ENCODE measurements at regions not wholly inside any gene's neighbourhood (a gene's known extent, or its start where the extent isn't known, plus 50 kb on each side); places are given as distances from the start of the nearest gene placed in this dataset.

DNA sequence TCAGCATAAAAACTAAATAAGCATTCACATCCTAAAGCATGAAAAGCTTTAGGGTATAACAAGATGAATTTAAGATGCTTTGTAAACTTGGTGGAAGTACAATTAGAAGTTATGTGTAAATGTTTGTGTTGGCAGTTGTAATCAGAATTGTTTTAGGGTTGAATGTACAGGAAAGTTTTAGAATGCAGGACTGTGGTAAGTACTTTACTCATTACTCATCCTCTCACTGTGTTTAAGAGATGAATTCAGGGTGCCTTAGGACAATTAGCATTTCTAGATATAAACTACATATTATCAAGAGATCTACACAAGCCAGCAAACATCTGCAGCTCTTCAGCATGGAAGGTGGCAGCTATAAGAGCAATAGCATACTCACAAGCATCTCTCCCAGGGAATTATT is 77.5 kb upstream of the ELOVL6 start (continued):
- TF ChIP-seq BCL3 (IDR thresholded peaks at IDR 0.05) (no peak), ZNF302 (CRISPR knock-in tag; IDR thresholded peaks at IDR 0.05) (no peak), KDM1A (IDR thresholded peaks at IDR 0.05; ENCODE audit: low read depth) (no peak), NR3C1 (IDR thresholded peaks at IDR 0.05) (no peak), ZC3H11A (IDR thresholded peaks at IDR 0.05) (no peak), ESRRA (IDR thresholded peaks at IDR 0.05; ENCODE audit: borderline replicate concordance, low read length) (no peak), SREBF2 (IDR thresholded peaks at IDR 0.05) (no peak), HOXA7 (CRISPR knock-in tag; IDR thresholded peaks at IDR 0.05) (no peak)

GRCh38 chr4:110271986-110272385 is 73.6 kb upstream of the ELOVL6 start:
- Histone ChIP-seq H3K4me2 (no peak overlapping the region), H3K4me3 (no peak overlapping the region), H3K9me3 (no peaks in the 10 kb centered on the region), H3K4me1 (no peaks in the 10 kb centered on the region), H3K27ac (no peak overlapping the region)
- ATAC-seq (no peak), DNase-seq (ENCODE audit: low read depth in 1 of 2, low spot score in 1 of 2) (no peak), FAIRE-seq (no peak)
- CTCF ChIA-PET: no interaction called here
- TF ChIP-seq NPAS2 (CRISPR knock-in tag; IDR thresholded peaks at IDR 0.05; ENCODE audit: borderline replicate concordance) (no peak), RARB (CRISPR knock-in tag; IDR thresholded peaks at IDR 0.05) (no peak), JUNB (IDR thresholded peaks at IDR 0.05) (no peak), ZFP36 (IDR thresholded peaks at IDR 0.05; ENCODE audit: borderline replicate concordance, partially characterized antibody) (no peak), EP300 (IDR thresholded peaks at IDR 0.05) (no peak), PHF8 (IDR thresholded peaks at IDR 0.05; ENCODE audit: borderline replicate concordance, low read depth) (no peak), FOSL2 (IDR thresholded peaks at IDR 0.05) (no peak), FOSL2 (CRISPR knock-in tag; IDR thresholded peaks at IDR 0.05) (no peak)
- POLR2A ChIA-PET: no interaction called here
- WGBS (ENCODE audit: missing lambda C conversion rate): 66% methylated on average over 4 of the region's 4 CpGs

DNA sequence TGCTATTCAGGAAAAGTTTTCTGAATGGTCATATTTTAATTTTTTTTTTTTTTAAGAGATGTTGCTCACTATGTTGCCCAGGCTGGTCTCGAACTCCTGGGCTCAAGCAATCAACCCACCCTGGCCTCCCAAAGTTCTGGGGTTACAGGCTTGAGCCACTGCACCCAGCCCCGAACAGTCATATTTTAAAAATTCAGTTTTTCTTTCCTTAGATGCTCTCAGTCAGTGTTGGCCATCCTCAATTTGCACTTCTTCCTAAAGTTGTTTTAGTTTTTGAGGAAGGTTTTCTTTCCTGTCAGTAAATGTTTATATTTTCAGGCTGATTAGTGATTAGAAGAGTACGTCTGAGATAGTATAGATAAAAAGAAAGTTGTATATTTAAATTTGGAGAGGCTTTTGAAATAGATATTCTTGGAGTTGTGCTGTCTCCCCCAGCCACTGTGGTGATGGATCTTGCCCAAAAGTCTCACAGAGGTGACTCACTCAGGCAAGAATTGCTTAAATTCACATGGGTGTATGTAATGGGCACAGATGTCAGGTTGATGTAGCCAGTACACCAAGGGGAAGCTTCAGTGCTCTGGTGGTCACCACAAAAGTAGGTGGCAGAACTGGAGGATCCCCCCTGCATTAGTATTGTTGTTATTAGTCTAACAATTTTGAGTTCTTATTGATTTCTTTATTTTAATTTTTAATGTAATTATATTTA is 72.2 kb upstream of the ELOVL6 start:
- no peaks in the 10 kb centered on the region for H3K9me3 ChIP-seq
- H3K4me1 ChIP-seq: no peaks in the 10 kb centered on the region
- no peak overlapping the region for H3K4me3 ChIP-seq
- H3K27ac ChIP-seq: no peak overlapping the region
- FAIRE-seq (no peak), DNase-seq (ENCODE audit: low read depth in 1 of 2, low spot score in 1 of 2) (no peak), ATAC-seq (no peak)
- ChIA-PET CTCF (interaction anchor here (0.6 kb wide), 1 partner anchor 217 kb away, joined by 3 read pairs; no protein-coding TSS in a partner anchor), POLR2A (no interaction called here)
- WGBS (ENCODE audit: missing lambda C conversion rate): 32% methylated on average over 3 of the region's 3 CpGs
- no peak overlapping the region for H3K4me2 ChIP-seq
- no peak for TF ChIP-seq FOSL2 (IDR thresholded peaks at IDR 0.05)
- no peak for TF ChIP-seq FOSL2 (CRISPR knock-in tag; IDR thresholded peaks at IDR 0.05)
- no peak for TF ChIP-seq ZSCAN20 (CRISPR knock-in tag; IDR thresholded peaks at IDR 0.05)
- TF ChIP-seq RNF2 (IDR thresholded peaks at IDR 0.05; ENCODE audit: borderline replicate concordance, low read depth): no peak
- no peak for TF ChIP-seq ZNF302 (CRISPR knock-in tag; IDR thresholded peaks at IDR 0.05)
- no peak for TF ChIP-seq CHD2 (IDR thresholded peaks at IDR 0.05; ENCODE audit: low read length, partially characterized antibody)
- TF ChIP-seq, protein P1, sequence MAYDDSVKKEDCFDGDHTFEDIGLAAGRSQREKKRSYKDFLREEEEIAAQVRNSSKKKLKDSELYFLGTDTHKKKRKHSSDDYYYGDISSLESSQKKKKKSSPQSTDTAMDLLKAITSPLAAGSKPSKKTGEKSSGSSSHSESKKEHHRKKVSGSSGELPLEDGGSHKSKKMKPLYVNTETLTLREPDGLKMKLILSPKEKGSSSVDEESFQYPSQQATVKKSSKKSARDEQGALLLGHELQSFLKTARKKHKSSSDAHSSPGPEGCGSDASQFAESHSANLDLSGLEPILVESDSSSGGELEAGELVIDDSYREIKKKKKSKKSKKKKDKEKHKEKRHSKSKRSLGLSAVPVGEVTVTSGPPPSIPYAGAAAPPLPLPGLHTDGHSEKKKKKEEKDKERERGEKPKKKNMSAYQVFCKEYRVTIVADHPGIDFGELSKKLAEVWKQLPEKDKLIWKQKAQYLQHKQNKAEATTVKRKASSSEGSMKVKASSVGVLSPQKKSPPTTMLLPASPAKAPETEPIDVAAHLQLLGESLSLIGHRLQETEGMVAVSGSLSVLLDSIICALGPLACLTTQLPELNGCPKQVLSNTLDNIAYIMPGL (CRISPR knock-in tag; IDR thresholded peaks at IDR 0.05; ENCODE audit: borderline replicate concordance): no peak
- TF ChIP-seq EP300 (IDR thresholded peaks at IDR 0.05): no peak
- no peak for TF ChIP-seq PHF8 (IDR thresholded peaks at IDR 0.05; ENCODE audit: borderline replicate concordance, low read depth)
- TF ChIP-seq GATA3 (IDR thresholded peaks at IDR 0.05; ENCODE audit: borderline replicate concordance): no peak
- no peak for TF ChIP-seq NPAS2 (CRISPR knock-in tag; IDR thresholded peaks at IDR 0.05; ENCODE audit: borderline replicate concordance)
- no peak for TF ChIP-seq POLR2AphosphoS2 (conservative IDR thresholded peaks at IDR 0.05; ENCODE audit: low read length)
- TF ChIP-seq, protein P2, sequence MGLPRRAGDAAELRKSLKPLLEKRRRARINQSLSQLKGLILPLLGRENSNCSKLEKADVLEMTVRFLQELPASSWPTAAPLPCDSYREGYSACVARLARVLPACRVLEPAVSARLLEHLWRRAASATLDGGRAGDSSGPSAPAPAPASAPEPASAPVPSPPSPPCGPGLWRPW (IDR thresholded peaks at IDR 0.05): no peak
- TF ChIP-seq BHLHE40 (IDR thresholded peaks at IDR 0.05; ENCODE audit: low read depth, low read length): no peak
